ENCODE measurements at regions not wholly inside any gene's neighbourhood (a gene's known extent, or its start where the extent isn't known, plus 50 kb on each side); places are given as distances from the start of the nearest gene placed in this dataset.

DNA sequence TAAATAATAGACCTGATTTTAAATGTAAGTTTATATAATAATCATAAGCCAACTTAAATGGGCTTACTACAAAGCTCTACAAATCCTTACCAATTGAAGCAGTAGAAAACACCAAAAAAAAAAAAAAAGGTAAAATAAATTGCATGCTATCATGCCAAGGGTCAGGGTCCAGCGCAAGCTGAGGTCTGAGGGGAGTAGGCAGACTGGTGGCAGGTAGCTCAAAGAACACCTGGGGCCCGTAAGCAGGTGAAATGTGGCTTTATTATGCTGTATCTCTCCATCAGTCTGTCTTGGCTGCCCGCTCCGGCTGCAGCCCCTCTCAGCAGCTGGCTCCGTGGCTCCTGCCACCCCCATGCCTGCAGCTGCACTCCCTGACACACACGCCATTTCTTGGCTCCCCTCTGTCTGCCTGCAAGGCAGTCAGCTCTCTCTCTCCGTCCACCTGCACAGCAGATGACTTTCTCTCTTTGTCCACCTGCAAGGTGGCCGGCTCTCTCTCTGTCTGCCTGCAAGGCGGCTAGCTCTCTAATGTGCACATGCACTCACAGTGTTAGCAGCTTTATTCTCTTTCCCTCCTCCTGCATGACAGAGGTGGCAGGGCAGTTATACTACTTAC is 209.4 kb upstream of the UGT8 start:
- no peak for TF ChIP-seq CTCF (IDR thresholded peaks at IDR 0.05)
- no peak for TF ChIP-seq POLR2A (IDR thresholded peaks at IDR 0.05)
- no peak for TF ChIP-seq POLR2AphosphoS5 (IDR thresholded peaks at IDR 0.05)
